GM18520 (cell line): ENCODE measurements at regions not wholly inside any gene's neighbourhood (a gene's known extent, or its start where the extent isn't known, plus 50 kb on each side); places are given as distances from the start of the nearest gene placed in this dataset.

Experiments used
- ATAC-seq: cut with Tn5 transposase; IDR thresholded peaks from one replicate; pipeline ENCODE4 v1.9.1; 2021; ENCODE audit not compliant: unreplicated experiment

- ATAC-seq = no peak
Measured at GRCh38 chr2:18325118-18325517, 235.3 kb downstream of the RDH14 start.

- no peak for ATAC-seq
Measured at GRCh38 chr2:18319987-18320386, 240.5 kb downstream of the RDH14 start.

- ATAC-seq = no peak
Measured at GRCh38 chr2:18317017-18317416, 243.4 kb downstream of the RDH14 start.

- ATAC-seq = no peak
Measured at GRCh38 chr2:18312818-18313217, 247.6 kb downstream of the RDH14 start.

- ATAC-seq = no peak
Measured at GRCh38 chr2:18311420-18312195, 248.8 kb downstream of the RDH14 start.

GRCh38 chr2:18309627-18310026, 250.8 kb downstream of the RDH14 start:
- ATAC-seq = no peak

GRCh38 chr2:18309188-18309587, 251.3 kb downstream of the RDH14 start:
- ATAC-seq = no peak

- ATAC-seq = no peak
Measured at GRCh38 chr2:18304849-18305248, 255.6 kb downstream of the RDH14 start.

GRCh38 chr2:18301421-18302139, 258.9 kb downstream of the RDH14 start:
- no peak for ATAC-seq

- ATAC-seq = no peak
Measured at GRCh38 chr2:18299423-18300212, 260.8 kb downstream of the RDH14 start.

- ATAC-seq = no peak
Measured at GRCh38 chr2:18297534-18298058, 262.9 kb downstream of the RDH14 start.

- ATAC-seq = no peak
Measured at GRCh38 chr2:18290386-18290785, 270.1 kb downstream of the RDH14 start.

GRCh38 chr2:18286897-18287296, 273.6 kb downstream of the RDH14 start:
- no peak for ATAC-seq

GRCh38 chr2:18284331-18284730, 276.1 kb downstream of the RDH14 start:
- ATAC-seq = no peak

- no peak for ATAC-seq
Measured at GRCh38 chr2:18282026-18282425, 278.4 kb downstream of the RDH14 start.

- ATAC-seq = no peak
Measured at GRCh38 chr2:18276583-18277075, 283.8 kb downstream of the RDH14 start.

- no peak for ATAC-seq
Measured at GRCh38 chr2:18273205-18273604, 287.2 kb downstream of the RDH14 start.

- no peak for ATAC-seq
Measured at GRCh38 chr2:18272148-18272494, 288.3 kb downstream of the RDH14 start.

- no peak for ATAC-seq
Measured at GRCh38 chr2:18271370-18272147, 288.9 kb downstream of the RDH14 start.

- no peak for ATAC-seq
Measured at GRCh38 chr2:18268400-18268799, 292.1 kb downstream of the RDH14 start.

- ATAC-seq = no peak
Measured at GRCh38 chr2:18267501-18267900, 293.0 kb downstream of the RDH14 start.
